ENCODE measurements at regions not wholly inside any gene's neighbourhood (a gene's known extent, or its start where the extent isn't known, plus 50 kb on each side); places are given as distances from the start of the nearest gene placed in this dataset.

- peak; percentile 76 for DNase-seq (ENCODE audit: low read depth)
- no peak for TF ChIP-seq CTCF (conservative IDR thresholded peaks at IDR 0.05; ENCODE audit: control insufficient read depth, insufficient read depth, low read depth, low read length)
Observed at GRCh38 chr9:85224729-85225128, 517.0 kb downstream of the AGTPBP1 start.

GRCh38 chr9:85224301-85224700 lies 517.5 kb downstream of the AGTPBP1 start:
- DNase-seq (ENCODE audit: low read depth), result no peak
- no peak overlapping the region for H3K4me3 ChIP-seq (ENCODE audit: control insufficient read depth, low read depth, low read length)
- TF ChIP-seq CTCF (conservative IDR thresholded peaks at IDR 0.05; ENCODE audit: control insufficient read depth, insufficient read depth, low read depth, low read length), result no peak

More at GRCh38 chr9:85224729-85225128, 517.0 kb downstream of the AGTPBP1 start:
- no peak overlapping the region for H3K4me3 ChIP-seq (ENCODE audit: control insufficient read depth, low read depth, low read length)

- peak; percentile 36 for DNase-seq (ENCODE audit: low read depth)
- TF ChIP-seq CTCF (conservative IDR thresholded peaks at IDR 0.05; ENCODE audit: control insufficient read depth, insufficient read depth, low read depth, low read length), result no peak
- no peak overlapping the region for H3K4me3 ChIP-seq (ENCODE audit: control insufficient read depth, low read depth, low read length)
Observed at GRCh38 chr9:85223506-85224125, 518.1 kb downstream of the AGTPBP1 start.

GRCh38 chr9:85216601-85217000 lies 525.2 kb downstream of the AGTPBP1 start:
- DNase-seq (ENCODE audit: low read depth), result no peak
- TF ChIP-seq CTCF (conservative IDR thresholded peaks at IDR 0.05; ENCODE audit: control insufficient read depth, insufficient read depth, low read depth, low read length), result no peak
- no peak overlapping the region for H3K4me3 ChIP-seq (ENCODE audit: control insufficient read depth, low read depth, low read length)

- no peak overlapping the region for H3K4me3 ChIP-seq (ENCODE audit: control insufficient read depth, low read depth, low read length)
- no peak for TF ChIP-seq CTCF (conservative IDR thresholded peaks at IDR 0.05; ENCODE audit: control insufficient read depth, insufficient read depth, low read depth, low read length)
- peak; percentile 58 for DNase-seq (ENCODE audit: low read depth)
Observed at GRCh38 chr9:85215961-85216360, 525.8 kb downstream of the AGTPBP1 start.

- DNase-seq (ENCODE audit: low read depth), result no peak
- H3K4me3 ChIP-seq (ENCODE audit: control insufficient read depth, low read depth, low read length), result no peak overlapping the region
- no peak for TF ChIP-seq CTCF (conservative IDR thresholded peaks at IDR 0.05; ENCODE audit: control insufficient read depth, insufficient read depth, low read depth, low read length)
Observed at GRCh38 chr9:85215416-85215815, 526.3 kb downstream of the AGTPBP1 start.

Measured in fibroblast of mammary gland (primary cell).